HL-60/S4 treated with retinoic acid at 250 ng/mL for 4 days and 3 days (cell line): ENCODE measurements at regions not wholly inside any gene's neighbourhood (a gene's known extent, or its start where the extent isn't known, plus 50 kb on each side); places are given as distances from the start of the nearest gene placed in this dataset.

Experiments used
- in situ Hi-C: fragments of 300-500 bp; cut with MboI; formaldehyde crosslinking; loops from 2 replicates; pipeline ENCODE4 v1.7.0; 2022; ENCODE audit warnings: low sequenced_read_pairs

DNA sequence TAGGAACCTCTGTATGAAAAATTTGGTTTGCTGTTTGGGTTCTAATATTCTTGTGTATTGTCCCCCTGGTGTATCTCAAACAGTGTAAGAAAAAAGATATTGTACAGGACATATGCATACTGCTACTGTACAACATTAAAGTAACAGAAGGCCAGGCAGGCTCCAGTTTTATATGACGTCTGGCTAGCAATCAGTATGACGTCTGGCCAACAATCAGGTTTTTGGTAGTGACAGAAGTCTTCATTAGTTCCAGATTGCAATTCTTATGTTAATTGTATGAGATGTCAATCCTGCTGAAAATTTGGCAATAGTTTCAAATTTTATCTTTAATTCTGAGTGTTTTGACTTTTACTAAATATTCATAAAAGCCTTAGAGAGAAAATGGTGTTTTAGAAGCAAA is 67.9 kb upstream of the KCND2 start:
- in situ Hi-C loops, result no loop called here

GRCh38 chr7:120207037-120207436 is 65.9 kb upstream of the KCND2 start:
- in situ Hi-C loops, result no loop called here

GRCh38 chr7:120215654-120216053 is 57.3 kb upstream of the KCND2 start:
- in situ Hi-C loops, result no loop called here

DNA sequence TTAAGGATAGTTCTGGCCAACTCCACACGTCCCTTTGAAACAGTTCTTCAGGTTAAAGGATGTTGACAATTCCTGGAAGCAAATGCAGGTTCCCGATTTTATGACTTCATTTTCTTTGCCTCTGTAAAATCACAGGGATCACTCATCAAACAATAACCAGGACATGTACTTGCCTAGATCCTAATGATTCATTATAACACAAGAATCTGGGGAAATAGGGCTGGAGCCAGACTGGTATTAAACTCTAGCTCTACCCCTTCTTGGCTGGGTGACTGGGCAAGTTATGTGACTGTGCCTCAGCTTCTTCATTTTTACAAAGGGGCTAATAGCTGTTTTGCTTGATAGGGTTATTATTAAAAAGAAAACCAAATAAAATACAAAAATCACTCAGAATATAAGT is 56.0 kb upstream of the KCND2 start:
- in situ Hi-C loops, result no loop called here

DNA sequence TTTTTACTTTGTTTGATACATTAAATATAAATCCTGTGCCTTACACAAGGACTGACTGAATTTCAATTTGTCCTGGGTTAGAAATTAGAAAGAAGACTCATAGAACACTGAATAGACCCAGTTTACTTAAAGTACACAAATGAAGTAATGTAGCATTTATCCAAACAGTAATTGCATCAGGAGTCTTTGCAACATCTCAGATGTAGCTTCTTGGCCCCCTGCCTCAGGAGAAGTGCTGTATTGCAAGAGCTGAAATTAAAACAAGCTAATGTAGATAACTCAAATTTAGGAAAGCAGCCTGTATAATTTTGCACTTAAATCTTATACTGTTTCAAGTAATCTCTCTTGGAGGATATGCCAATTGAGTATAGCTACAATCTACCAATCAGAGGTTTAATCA is 54.3 kb upstream of the KCND2 start:
- in situ Hi-C loops, result no loop called here

DNA sequence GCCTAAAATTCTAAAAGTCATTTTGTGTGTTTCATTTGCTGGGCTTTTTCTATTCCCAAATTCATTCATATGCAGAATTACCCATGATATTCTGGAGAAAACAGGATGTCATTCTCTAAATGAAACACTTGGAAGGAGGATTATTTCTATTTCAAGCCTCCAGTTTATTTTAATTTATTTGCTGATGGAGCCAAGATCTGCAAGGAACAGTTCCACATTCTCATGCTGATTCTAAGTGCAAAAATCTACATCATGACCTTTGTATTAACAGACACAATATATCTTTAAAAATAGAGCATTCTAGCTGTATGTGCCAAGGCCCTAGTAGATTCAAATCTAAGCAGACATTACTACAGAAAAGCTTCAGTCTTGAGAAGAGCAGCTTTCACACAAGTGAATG is 51.3 kb upstream of the KCND2 start:
- in situ Hi-C loops, result no loop called here
